ENCODE measurements at regions not wholly inside any gene's neighbourhood (a gene's known extent, or its start where the extent isn't known, plus 50 kb on each side); places are given as distances from the start of the nearest gene placed in this dataset.

GRCh38 chr3:74315291-74315690, 299.2 kb downstream of the CNTN3 start:
- TF ChIP-seq POLR2A (IDR thresholded peaks at IDR 0.05; ENCODE audit: low read length) (no peak), CTCF (IDR thresholded peaks at IDR 0.05) (no peak), E2F6 (IDR thresholded peaks at IDR 0.05; ENCODE audit: borderline replicate concordance, low read depth) (no peak)
